CD4-positive, alpha-beta T cell (primary cell): ENCODE measurements at regions not wholly inside any gene's neighbourhood (a gene's known extent, or its start where the extent isn't known, plus 50 kb on each side); places are given as distances from the start of the nearest gene placed in this dataset.
"Not testable (repeated sequence)": the region's sequence is repeated elsewhere in the genome, so short reads cannot be mapped to it uniquely, and the experiment has no call there.

Experiments used
- ATAC-seq: fragments of 200-7000 bp; cut with Tn5 transposase; one replicate; pipeline ENCODE4 v1.10.0; 2022; ENCODE audit warnings: mild to moderate bottlenecking; ENCODE audit not compliant: poor library complexity
- CTCF ChIA-PET: fragments of 350-600 bp; sonication (Branson Sonifier 250); formaldehyde crosslinking; loops from one replicate; lab custom pipeline; 2021; ENCODE audit warnings: antibody characterized with exemption, inconsistent platforms; lab: Charles Lee
- POLR2A ChIA-PET: fragments of 350-600 bp; sonication (Branson Sonifier 250); formaldehyde crosslinking; loops from one replicate; lab custom pipeline; 2021; ENCODE audit warnings: antibody characterized with exemption, inconsistent platforms; lab: Charles Lee
- DNase-seq, 14 experiments: peaks; one replicate each; pipeline ENCODE4 v3.0.0-alpha.2; 2013 to 2020; ENCODE audit warnings: mixed read lengths in 2 of 14
- H3K27ac ChIP-seq, 2 donors: one replicate each; pipeline versions ENCODE4 v1.5.1 to v1.7.0; 2013; ENCODE audit warnings: low read length in 2 of 2, low read depth in 1 of 2, mild to moderate bottlenecking in 1 of 2
- H3K27me3 ChIP-seq, 2 experiments: 1 replicate in 1 of 2; 2 replicates in 1 of 2; pipeline versions ENCODE4 v1.6.1 to v1.7.0; 2013; ENCODE audit warnings: low read length in 2 of 2, control low read depth in 1 of 2, mild to moderate bottlenecking in 1 of 2, moderate library complexity in 1 of 2; ENCODE audit not compliant: insufficient read depth in 2 of 2, control insufficient read depth in 1 of 2
- H3K36me3 ChIP-seq: one replicate; pipeline ENCODE4 v1.6.1; 2013; ENCODE audit warnings: low read length, control low read depth; ENCODE audit not compliant: insufficient read depth
- H3K4me1 ChIP-seq: one replicate; pipeline ENCODE4 v1.6.1; 2013; ENCODE audit warnings: low read length, control low read depth; ENCODE audit not compliant: insufficient read depth
- H3K4me3 ChIP-seq: one replicate; pipeline ENCODE4 v1.5.1; 2013; ENCODE audit warnings: mild to moderate bottlenecking, low read length, moderate library complexity
- H3K9me3 ChIP-seq, 2 experiments: 1 replicate in 1 of 2; 2 replicates in 1 of 2; pipeline versions ENCODE4 v1.6.1 to v1.7.0; 2013; ENCODE audit warnings: low read length in 2 of 2, mild to moderate bottlenecking in 2 of 2, control low read depth in 1 of 2, moderate library complexity in 1 of 2; ENCODE audit not compliant: control insufficient read depth in 1 of 2, insufficient read depth in 1 of 2
- H3K27ac Mint-ChIP-seq: one replicate; pipeline ENCODE4 v1.8.0; 2020; ENCODE audit warnings: mixed read lengths
- H3K27me3 Mint-ChIP-seq: one replicate; pipeline ENCODE4 v1.8.0; 2021; ENCODE audit warnings: mixed read lengths
- H3K36me3 Mint-ChIP-seq: one replicate; pipeline ENCODE4 v1.8.0; 2021; ENCODE audit warnings: low read depth, mixed read lengths
- H3K4me1 Mint-ChIP-seq: one replicate; pipeline ENCODE4 v1.8.0; 2021; ENCODE audit warnings: low read depth, mixed read lengths
- H3K4me3 Mint-ChIP-seq: one replicate; pipeline ENCODE4 v1.8.0; 2020; ENCODE audit warnings: mild to moderate bottlenecking, mixed read lengths
- H3K9me3 Mint-ChIP-seq: one replicate; pipeline ENCODE4 v1.8.0; 2020; ENCODE audit warnings: mixed read lengths
- intact Hi-C, 2 experiments: fragments of 100-400 bp; cut with DNase I in 1 of 2; cut with micrococcal nuclease in 1 of 2; formaldehyde crosslinking; loops; one replicate each; pipeline versions ENCODE4 v1.15.1 to v1.9.0; 2023 to 2025; cut with DNase I, micrococcal nuclease
- TF ChIP-seq, protein P1 (sequence below): fragments of 200-600 bp; IDR thresholded peaks from one replicate; pipeline ENCODE4 v1.8.0; 2022; ENCODE audit warnings: antibody characterized with exemption, mild to moderate bottlenecking

DNA sequence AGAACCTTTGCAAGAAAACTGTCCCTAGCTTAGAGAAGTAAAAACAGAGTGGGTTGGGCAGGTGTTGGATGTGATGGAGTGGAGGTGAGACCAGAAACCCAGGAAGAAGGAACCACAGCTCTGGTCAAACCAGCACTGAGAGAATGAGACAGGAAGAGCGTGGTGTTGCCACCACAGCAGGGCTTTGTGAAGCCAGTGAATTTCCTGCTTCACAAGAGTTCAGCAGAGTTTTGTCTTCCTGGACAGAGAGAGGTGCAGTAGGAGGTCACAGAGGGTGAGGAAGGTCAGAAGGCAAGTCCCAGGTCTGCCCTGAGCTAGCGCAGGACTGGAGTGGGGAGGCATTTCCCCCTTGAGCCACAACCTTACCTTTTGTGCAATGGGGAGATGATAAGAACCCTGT is 2306.2 kb upstream of the ACO1 start:
- peak in 2 of 14 experiments; percentile 8 to 22 for DNase-seq
- H3K27me3 ChIP-seq, result no peaks in the 10 kb centered on the region
- ChIA-PET POLR2A (no interaction called here), CTCF (no interaction called here)
- no peaks in the 10 kb centered on the region for H3K4me1 ChIP-seq
- Mint-ChIP-seq H3K4me1 (no peaks in the 10 kb centered on the region), H3K9me3 (peaks cover 4% of the 10 kb centered on the region), H3K27me3 (no peaks in the 10 kb centered on the region), H3K4me3 (no peak overlapping the region), H3K27ac (no peak overlapping the region), H3K36me3 (no peaks in the 10 kb centered on the region)
- H3K27ac ChIP-seq, result no peak overlapping the region
- intact Hi-C loops, result no loop called here
- TF ChIP-seq, protein P1, sequence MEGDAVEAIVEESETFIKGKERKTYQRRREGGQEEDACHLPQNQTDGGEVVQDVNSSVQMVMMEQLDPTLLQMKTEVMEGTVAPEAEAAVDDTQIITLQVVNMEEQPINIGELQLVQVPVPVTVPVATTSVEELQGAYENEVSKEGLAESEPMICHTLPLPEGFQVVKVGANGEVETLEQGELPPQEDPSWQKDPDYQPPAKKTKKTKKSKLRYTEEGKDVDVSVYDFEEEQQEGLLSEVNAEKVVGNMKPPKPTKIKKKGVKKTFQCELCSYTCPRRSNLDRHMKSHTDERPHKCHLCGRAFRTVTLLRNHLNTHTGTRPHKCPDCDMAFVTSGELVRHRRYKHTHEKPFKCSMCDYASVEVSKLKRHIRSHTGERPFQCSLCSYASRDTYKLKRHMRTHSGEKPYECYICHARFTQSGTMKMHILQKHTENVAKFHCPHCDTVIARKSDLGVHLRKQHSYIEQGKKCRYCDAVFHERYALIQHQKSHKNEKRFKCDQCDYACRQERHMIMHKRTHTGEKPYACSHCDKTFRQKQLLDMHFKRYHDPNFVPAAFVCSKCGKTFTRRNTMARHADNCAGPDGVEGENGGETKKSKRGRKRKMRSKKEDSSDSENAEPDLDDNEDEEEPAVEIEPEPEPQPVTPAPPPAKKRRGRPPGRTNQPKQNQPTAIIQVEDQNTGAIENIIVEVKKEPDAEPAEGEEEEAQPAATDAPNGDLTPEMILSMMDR, result no peak
- H3K9me3 ChIP-seq, result peaks cover 0 to 7% of the 10 kb centered on the region in 2 experiments
- H3K4me3 ChIP-seq, result no peak overlapping the region
- no peak for ATAC-seq
- no peaks in the 10 kb centered on the region for H3K36me3 ChIP-seq

DNA sequence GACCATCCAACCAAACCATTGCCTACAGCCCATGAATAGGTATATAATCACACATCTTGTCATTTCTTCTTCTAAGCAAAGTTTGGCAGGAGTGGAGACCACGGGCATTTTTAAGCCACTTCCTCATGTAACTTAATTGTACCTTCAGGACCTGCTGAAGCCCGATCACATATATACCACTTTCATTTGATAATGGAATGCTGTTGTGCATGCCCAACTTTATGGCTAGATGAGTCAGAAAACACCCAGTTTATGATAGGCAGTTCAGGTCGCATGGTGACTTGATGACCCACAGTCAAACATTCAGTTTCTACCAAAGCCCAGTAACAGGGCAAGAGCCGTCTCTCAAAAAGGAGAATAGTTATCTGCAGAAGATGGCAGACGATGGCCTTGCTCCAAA is 2295.0 kb upstream of the ACO1 start:
- no peaks in the 10 kb centered on the region for H3K4me1 ChIP-seq
- H3K4me1 Mint-ChIP-seq, result no peaks in the 10 kb centered on the region
- H3K27me3 ChIP-seq, result no peaks in the 10 kb centered on the region
- ChIA-PET POLR2A (no interaction called here), CTCF (no interaction called here)
- no peak overlapping the region for H3K27ac Mint-ChIP-seq
- TF ChIP-seq, protein P1, result no peak
- no peaks in the 10 kb centered on the region for H3K9me3 Mint-ChIP-seq
- ATAC-seq (no peak), DNase-seq (no peak)
- intact Hi-C loops, result no loop called here
- no peak overlapping the region for H3K27ac ChIP-seq
- H3K36me3 ChIP-seq, result no peaks in the 10 kb centered on the region
- no peaks in the 10 kb centered on the region for H3K36me3 Mint-ChIP-seq
- H3K4me3 ChIP-seq, result no peak overlapping the region
- no peak overlapping the region for H3K4me3 Mint-ChIP-seq
- H3K27me3 Mint-ChIP-seq, result no peaks in the 10 kb centered on the region
- H3K9me3 ChIP-seq, result no peaks in the 10 kb centered on the region

DNA sequence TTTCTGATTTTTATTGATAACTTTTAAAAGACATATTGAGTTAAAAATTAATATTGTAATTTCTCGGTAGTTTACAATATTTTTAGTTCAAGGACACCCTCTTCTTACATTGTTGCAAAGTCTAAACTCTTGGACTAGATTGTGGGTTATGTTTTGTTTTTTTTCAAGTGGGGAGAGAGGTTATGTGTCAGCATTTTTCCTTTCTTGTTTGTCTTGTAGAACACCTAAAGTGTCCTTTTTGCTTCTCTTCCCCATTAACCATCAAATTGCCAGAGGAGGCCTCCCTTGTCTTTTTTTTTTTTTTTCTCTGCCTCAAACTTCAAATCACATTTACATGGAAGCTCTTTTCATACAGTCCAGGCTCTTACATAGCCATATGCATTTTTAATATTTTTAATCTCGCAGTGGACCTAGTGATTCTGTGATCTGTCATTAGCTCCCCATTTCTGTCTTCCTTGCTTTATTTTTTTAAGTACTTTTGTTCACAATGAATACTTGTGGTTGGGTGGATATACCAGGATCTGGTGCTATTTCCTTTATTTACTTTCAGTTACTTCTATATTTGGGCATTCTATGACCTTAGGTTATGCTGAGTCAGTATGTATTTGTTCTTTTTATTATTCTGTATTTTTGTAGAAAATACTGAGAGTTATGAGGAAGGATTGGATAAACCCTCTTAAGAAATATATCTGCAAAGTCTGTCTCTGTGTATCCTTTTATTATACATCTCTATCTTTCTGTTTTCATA is 2280.6 kb upstream of the ACO1 start:
- ATAC-seq (no peak), DNase-seq (no peak)
- POLR2A ChIA-PET, result no interaction called here
- H3K9me3 ChIP-seq, result peaks cover 0 to 7% of the 10 kb centered on the region in 2 experiments
- intact Hi-C loops, result no loop called here
- Mint-ChIP-seq H3K4me1 (no peaks in the 10 kb centered on the region), H3K4me3 (no peak overlapping the region), H3K9me3 (peaks cover 11% of the 10 kb centered on the region), H3K27me3 (no peaks in the 10 kb centered on the region), H3K27ac (no peak overlapping the region), H3K36me3 (no peaks in the 10 kb centered on the region)
- TF ChIP-seq, protein P1, result no peak
- H3K36me3 ChIP-seq, result no peaks in the 10 kb centered on the region
- CTCF ChIA-PET, result no interaction called here
- H3K27me3 ChIP-seq, result no peaks in the 10 kb centered on the region
- H3K4me3 ChIP-seq, result no peak overlapping the region
- no peak overlapping the region for H3K27ac ChIP-seq
- H3K4me1 ChIP-seq, result no peaks in the 10 kb centered on the region

DNA sequence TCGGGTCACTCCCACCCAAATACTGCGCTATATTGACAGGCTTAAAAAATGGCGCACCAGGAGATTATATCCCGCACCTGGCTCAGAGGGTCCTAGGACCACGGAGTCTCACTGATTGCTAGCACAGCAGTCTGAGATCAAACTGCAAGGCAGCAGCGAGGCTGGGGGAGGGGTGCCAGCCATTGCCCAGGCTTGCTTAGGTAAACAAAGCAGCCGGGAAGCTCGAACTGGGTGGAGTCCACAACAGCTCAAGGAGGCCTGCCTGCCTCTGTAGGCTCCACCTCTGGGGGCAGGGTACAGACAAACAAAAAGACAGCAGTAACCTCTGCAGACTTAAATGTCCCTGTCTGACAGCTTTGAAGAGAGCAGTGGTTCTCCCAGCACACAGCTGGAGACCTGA is 2277.3 kb upstream of the ACO1 start:
- H3K27me3 Mint-ChIP-seq, ATAC-seq, H3K27ac Mint-ChIP-seq, H3K9me3 ChIP-seq, H3K36me3 ChIP-seq, CTCF ChIA-PET, POLR2A ChIA-PET, H3K4me1 ChIP-seq, H3K27me3 ChIP-seq, intact Hi-C loops, H3K27ac ChIP-seq, H3K36me3 Mint-ChIP-seq, H3K4me3 Mint-ChIP-seq, DNase-seq, H3K4me1 Mint-ChIP-seq, H3K4me3 ChIP-seq: not testable (repeated sequence)
- peaks cover 12% of the 10 kb centered on the region for H3K9me3 Mint-ChIP-seq
